PFSK-1 (cell line): ENCODE measurements at regions not wholly inside any gene's neighbourhood (a gene's known extent, or its start where the extent isn't known, plus 50 kb on each side); places are given as distances from the start of the nearest gene placed in this dataset.

Experiments used
- POLR2AphosphoS5 ChIP-seq: IDR thresholded peaks from 2 replicates; pipeline ENCODE4 v1.6.1; 2012; ENCODE audit warnings: low read depth, mild to moderate bottlenecking, control low read depth, low read length, moderate library complexity
- REST ChIP-seq, 2 experiments: IDR thresholded peaks; 2 replicates each; pipeline versions ENCODE4 v1.6.1 to v1.8.0; 2011 to 2012; ENCODE audit warnings: low read depth in 2 of 2, low read length in 2 of 2, control low read depth in 1 of 2, inconsistent platforms in 1 of 2, mild to moderate bottlenecking in 1 of 2, moderate library complexity in 1 of 2; ENCODE audit not compliant: insufficient read depth in 1 of 2
- SIN3A ChIP-seq: IDR thresholded peaks from 2 replicates; pipeline ENCODE4 v1.6.1; 2012; ENCODE audit warnings: mild to moderate bottlenecking, low read length, moderate library complexity, borderline replicate concordance; ENCODE audit not compliant: insufficient read depth

GRCh38 chr16:17032332-17032731 is 438.4 kb downstream of the XYLT1 start:
- no peak for TF ChIP-seq REST (IDR thresholded peaks at IDR 0.05; ENCODE audit: insufficient read depth in 1 of 2, low read depth in 2 of 2, low read length in 2 of 2)
- TF ChIP-seq POLR2AphosphoS5: no peak
- TF ChIP-seq SIN3A: no peak
